Skeletal muscle cell (primary cell): ENCODE measurements at regions not wholly inside any gene's neighbourhood (a gene's known extent, or its start where the extent isn't known, plus 50 kb on each side); places are given as distances from the start of the nearest gene placed in this dataset.
"Not testable (repeated sequence)": the region's sequence is repeated elsewhere in the genome, so short reads cannot be mapped to it uniquely, and the experiment has no call there.

Source experiments
- DNase-seq: peaks from one replicate; pipeline ENCODE4 v3.0.0-alpha.2; 2010; ENCODE audit warnings: low read depth
- H3K4me3 ChIP-seq: 2 replicates; pipeline ENCODE4 v1.5.1; 2011; ENCODE audit warnings: low read depth, mild to moderate bottlenecking, control low read depth, low read length, moderate library complexity

- no peak for DNase-seq
- no peak overlapping the region for H3K4me3 ChIP-seq
Observed at GRCh38 chrX:34437586-34437985, 219.5 kb downstream of the TMEM47 start.

GRCh38 chrX:34426334-34426733 is 230.8 kb downstream of the TMEM47 start:
- DNase-seq, result no peak
- no peak overlapping the region for H3K4me3 ChIP-seq

- no peak for DNase-seq
- no peak overlapping the region for H3K4me3 ChIP-seq
Observed at GRCh38 chrX:34406580-34406979, 250.5 kb downstream of the TMEM47 start.

GRCh38 chrX:34404386-34405070 is 252.6 kb downstream of the TMEM47 start:
- H3K4me3 ChIP-seq, result no peak overlapping the region
- DNase-seq, result no peak

- no peak for DNase-seq
Observed at GRCh38 chrX:34401411-34401810, 255.7 kb downstream of the TMEM47 start.

GRCh38 chrX:34382416-34382815 is 250.3 kb upstream of the FAM47A start:
- peak; percentile 81 for DNase-seq

More at GRCh38 chrX:34401411-34401810, 255.7 kb downstream of the TMEM47 start:
- H3K4me3 ChIP-seq, result no peak overlapping the region

GRCh38 chrX:34381241-34381640 is 249.1 kb upstream of the FAM47A start:
- no peak overlapping the region for H3K4me3 ChIP-seq
- DNase-seq, result no peak

More at GRCh38 chrX:34382416-34382815, 250.3 kb upstream of the FAM47A start:
- H3K4me3 ChIP-seq, result no peak overlapping the region

- no peak for DNase-seq
- no peak overlapping the region for H3K4me3 ChIP-seq
Observed at GRCh38 chrX:34379891-34380290, 247.8 kb upstream of the FAM47A start.

- no peak overlapping the region for H3K4me3 ChIP-seq
- no peak for DNase-seq
Observed at GRCh38 chrX:34377645-34378044, 245.5 kb upstream of the FAM47A start.

GRCh38 chrX:34371754-34372153 is 239.6 kb upstream of the FAM47A start:
- no peak overlapping the region for H3K4me3 ChIP-seq
- no peak for DNase-seq

GRCh38 chrX:34365471-34365870 is 233.4 kb upstream of the FAM47A start:
- H3K4me3 ChIP-seq, result no peak overlapping the region
- DNase-seq, result no peak

- DNase-seq, result no peak
- no peak overlapping the region for H3K4me3 ChIP-seq
Observed at GRCh38 chrX:34350561-34351335, 218.6 kb upstream of the FAM47A start.

- DNase-seq, result no peak
- H3K4me3 ChIP-seq, result no peak overlapping the region
Observed at GRCh38 chrX:34343001-34343400, 210.9 kb upstream of the FAM47A start.

- DNase-seq, result no peak
- H3K4me3 ChIP-seq, result no peak overlapping the region
Observed at GRCh38 chrX:34341814-34342213, 209.7 kb upstream of the FAM47A start.

- DNase-seq, result no peak
Observed at GRCh38 chrX:34341258-34341657, 209.1 kb upstream of the FAM47A start.

GRCh38 chrX:34338046-34338445 is 205.9 kb upstream of the FAM47A start:
- DNase-seq, result no peak
- no peak overlapping the region for H3K4me3 ChIP-seq

More at GRCh38 chrX:34341258-34341657, 209.1 kb upstream of the FAM47A start:
- no peak overlapping the region for H3K4me3 ChIP-seq

GRCh38 chrX:34335376-34335775 is 203.3 kb upstream of the FAM47A start:
- H3K4me3 ChIP-seq, result not testable (repeated sequence)

GRCh38 chrX:34332334-34332733 is 200.2 kb upstream of the FAM47A start:
- no peak overlapping the region for H3K4me3 ChIP-seq
- no peak for DNase-seq

More at GRCh38 chrX:34335376-34335775, 203.3 kb upstream of the FAM47A start:
- not testable (repeated sequence) for DNase-seq

GRCh38 chrX:34325460-34325859 is 193.3 kb upstream of the FAM47A start:
- DNase-seq, result no peak
- H3K4me3 ChIP-seq, result no peak overlapping the region

- DNase-seq, H3K4me3 ChIP-seq: not testable (repeated sequence)
Observed at GRCh38 chrX:34320424-34320823, 188.3 kb upstream of the FAM47A start.

- DNase-seq, result peak; percentile 3
Observed at GRCh38 chrX:34300871-34301270, 168.8 kb upstream of the FAM47A start.

More at GRCh38 chrX:34300871-34301270, 168.8 kb upstream of the FAM47A start:
- H3K4me3 ChIP-seq, result no peak overlapping the region
